ENCODE measurements at regions not wholly inside any gene's neighbourhood (a gene's known extent, or its start where the extent isn't known, plus 50 kb on each side); places are given as distances from the start of the nearest gene placed in this dataset.

DNA sequence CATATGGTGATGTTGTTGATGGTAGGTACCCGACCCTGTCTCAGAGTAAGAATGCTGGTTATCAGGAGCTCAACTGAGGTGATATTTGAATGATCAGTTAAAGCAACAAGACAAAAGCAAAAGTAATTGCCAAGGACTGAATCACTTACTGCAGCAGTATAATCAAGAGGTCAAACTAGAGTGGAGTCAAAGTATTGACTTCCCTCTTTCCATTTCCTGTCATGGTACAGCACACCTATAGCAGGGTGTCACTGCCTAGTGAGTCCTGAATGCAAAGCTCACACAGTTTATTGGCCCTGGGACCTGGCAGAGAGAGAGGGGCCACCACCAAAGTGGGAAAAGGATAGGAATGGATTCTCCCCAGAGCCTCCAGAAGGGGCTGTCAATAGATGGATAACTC lies 886.1 kb upstream of the SORCS1 start:
- ATAC-seq: no peak
- no peak overlapping the region for H3K27ac ChIP-seq

DNA sequence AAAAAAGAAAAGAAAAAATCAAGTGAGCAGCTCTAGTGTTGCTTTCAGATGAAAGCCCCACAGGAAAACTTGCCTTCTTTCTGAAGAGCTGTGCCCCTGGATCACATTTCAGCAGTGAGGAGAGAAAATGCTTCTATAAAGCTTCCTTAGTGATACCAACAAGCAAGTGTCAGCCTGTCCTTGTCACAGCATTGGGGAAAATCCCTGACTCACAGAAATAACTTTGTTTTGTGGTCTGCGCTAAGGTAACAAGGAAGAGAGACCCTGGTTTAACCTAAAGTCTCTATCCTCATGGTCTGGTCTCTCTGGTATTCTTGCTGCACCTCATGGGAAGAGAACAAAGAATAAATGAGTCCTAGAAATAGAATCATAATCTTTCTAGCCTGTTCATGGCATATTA lies 885.2 kb upstream of the SORCS1 start:
- intact Hi-C loops (cut with DNase I): no loop called here

More for the DNA sequence above, 886.1 kb upstream of the SORCS1 start:
- WGBS, 4 donors: 48 to 61% (median 56%) methylated on average over 1 of the region's 1 CpG
- TF ChIP-seq, protein P1, sequence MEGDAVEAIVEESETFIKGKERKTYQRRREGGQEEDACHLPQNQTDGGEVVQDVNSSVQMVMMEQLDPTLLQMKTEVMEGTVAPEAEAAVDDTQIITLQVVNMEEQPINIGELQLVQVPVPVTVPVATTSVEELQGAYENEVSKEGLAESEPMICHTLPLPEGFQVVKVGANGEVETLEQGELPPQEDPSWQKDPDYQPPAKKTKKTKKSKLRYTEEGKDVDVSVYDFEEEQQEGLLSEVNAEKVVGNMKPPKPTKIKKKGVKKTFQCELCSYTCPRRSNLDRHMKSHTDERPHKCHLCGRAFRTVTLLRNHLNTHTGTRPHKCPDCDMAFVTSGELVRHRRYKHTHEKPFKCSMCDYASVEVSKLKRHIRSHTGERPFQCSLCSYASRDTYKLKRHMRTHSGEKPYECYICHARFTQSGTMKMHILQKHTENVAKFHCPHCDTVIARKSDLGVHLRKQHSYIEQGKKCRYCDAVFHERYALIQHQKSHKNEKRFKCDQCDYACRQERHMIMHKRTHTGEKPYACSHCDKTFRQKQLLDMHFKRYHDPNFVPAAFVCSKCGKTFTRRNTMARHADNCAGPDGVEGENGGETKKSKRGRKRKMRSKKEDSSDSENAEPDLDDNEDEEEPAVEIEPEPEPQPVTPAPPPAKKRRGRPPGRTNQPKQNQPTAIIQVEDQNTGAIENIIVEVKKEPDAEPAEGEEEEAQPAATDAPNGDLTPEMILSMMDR (IDR thresholded peaks at IDR 0.05): no peak
- Histone ChIP-seq H3K27me3 (no peaks in the 10 kb centered on the region), H3K9me3 (peaks cover 0 to 3% (median 0%) of the 10 kb centered on the region in 12 donors), H3K4me1 (no peaks in the 10 kb centered on the region), H3K4me3 (no peak overlapping the region), H3K36me3 (no peaks in the 10 kb centered on the region)
- intact Hi-C loops (cut with DNase I): no loop called here
- DNase-seq: no peak

DNA sequence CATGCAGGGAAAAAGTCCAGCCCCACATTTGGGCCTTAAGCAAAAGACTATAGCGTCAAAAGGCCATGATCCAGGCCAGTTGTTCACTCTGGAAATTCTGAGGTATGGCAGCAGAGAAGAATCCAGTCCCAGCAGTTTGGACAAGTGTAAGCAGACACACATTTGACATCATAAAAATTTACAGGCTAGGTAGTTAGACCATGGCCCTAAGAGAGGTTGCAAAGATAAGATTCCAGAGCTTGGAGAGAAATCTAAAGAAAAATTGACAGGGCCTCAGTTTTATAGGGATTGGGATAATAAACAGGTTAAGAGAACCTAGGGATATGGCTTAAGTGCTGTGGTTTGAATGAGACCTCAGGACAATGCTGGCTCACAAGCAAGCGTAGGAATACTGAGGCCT lies 884.4 kb upstream of the SORCS1 start:
- intact Hi-C loops (cut with DNase I): no loop called here
- Histone ChIP-seq H3K9me3 (peaks cover 0 to 3% (median 0%) of the 10 kb centered on the region in 12 donors), H3K27ac (no peak overlapping the region), H3K4me3 (no peak overlapping the region), H3K27me3 (no peaks in the 10 kb centered on the region), H3K4me1 (no peaks in the 10 kb centered on the region), H3K36me3 (no peaks in the 10 kb centered on the region)
- ATAC-seq: no peak
- TF ChIP-seq, protein P1 (IDR thresholded peaks at IDR 0.05): no peak
- no peak for TF ChIP-seq POLR2A (IDR thresholded peaks at IDR 0.05)
- DNase-seq: no peak
- 83 to 91% (median 89%) methylated on average over 2 of the region's 2 CpGs for WGBS, 4 donors

More for the DNA sequence above, 885.2 kb upstream of the SORCS1 start:
- ATAC-seq (no peak), DNase-seq (no peak)
- H3K4me1 ChIP-seq: no peaks in the 10 kb centered on the region
- no peaks in the 10 kb centered on the region for H3K27me3 ChIP-seq
- TF ChIP-seq, protein P1 (IDR thresholded peaks at IDR 0.05): no peak
- no peak for TF ChIP-seq POLR2A (IDR thresholded peaks at IDR 0.05)
- no peaks in the 10 kb centered on the region for H3K36me3 ChIP-seq
- H3K4me3 ChIP-seq: no peak overlapping the region
- no peak overlapping the region for H3K27ac ChIP-seq
- 75 to 91% (median 87%) methylated on average over 1 of the region's 1 CpG for WGBS, 4 donors
- peaks cover 0 to 3% (median 0%) of the 10 kb centered on the region in 12 donors for H3K9me3 ChIP-seq

DNA sequence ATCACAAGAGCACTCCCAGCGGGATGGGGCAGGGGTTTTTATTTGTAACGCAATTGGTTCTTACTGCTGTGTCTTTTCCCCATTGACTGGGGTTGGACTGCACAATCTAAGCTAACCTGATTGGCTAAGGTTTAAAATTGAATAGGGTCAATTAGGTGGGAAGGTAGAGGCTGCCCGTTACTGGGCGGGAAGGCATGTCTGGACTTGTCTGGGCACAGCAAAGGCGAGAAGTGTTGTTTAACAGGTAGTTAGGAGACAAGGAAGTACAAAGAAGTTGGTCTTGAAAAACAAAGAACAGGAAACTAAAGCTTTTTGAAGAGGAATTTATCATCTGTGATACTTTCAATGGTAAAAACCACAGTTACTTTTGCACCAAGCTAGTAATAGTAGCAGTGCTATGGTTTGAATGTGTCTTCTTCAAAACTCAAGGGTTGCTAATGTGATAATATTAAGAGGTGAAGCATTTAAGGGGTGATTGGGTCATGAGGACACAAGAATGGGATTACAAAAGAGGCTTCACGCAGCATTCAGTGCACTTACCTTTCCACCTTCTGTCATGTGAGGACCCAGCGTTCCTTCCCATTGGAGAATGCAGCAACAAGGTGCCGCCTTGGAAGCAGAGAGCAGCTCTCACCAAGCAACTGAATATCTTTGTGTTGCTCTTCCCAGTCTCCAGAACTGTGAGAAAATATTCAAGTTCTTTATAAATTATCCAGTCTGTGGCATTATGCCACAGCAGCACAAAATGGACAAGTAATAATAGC lies 875.5 kb upstream of the SORCS1 start:
- intact Hi-C loops (cut with DNase I): no loop called here
- WGBS, 4 donors: 78 to 85% (median 83%) methylated on average over 8 of the region's 8 CpGs
- Histone ChIP-seq H3K27ac (no peak overlapping the region), H3K9me3 (no peaks in the 10 kb centered on the region), H3K27me3 (no peaks in the 10 kb centered on the region), H3K4me1 (no peaks in the 10 kb centered on the region), H3K4me3 (no peak overlapping the region), H3K36me3 (no peaks in the 10 kb centered on the region)
- ATAC-seq: no peak
- DNase-seq: no peak
- TF ChIP-seq, protein P1 (IDR thresholded peaks at IDR 0.05): no peak
- TF ChIP-seq POLR2A (IDR thresholded peaks at IDR 0.05): no peak

All from heart left ventricle (tissue), 16 donors.